ENCODE measurements at regions not wholly inside any gene's neighbourhood (a gene's known extent, or its start where the extent isn't known, plus 50 kb on each side); places are given as distances from the start of the nearest gene placed in this dataset.

GRCh38 chr22:47393191-47393590 lies 630.7 kb downstream of the TBC1D22A start:
- TF ChIP-seq CTCF (conservative IDR thresholded peaks at IDR 0.05; ENCODE audit: low read depth in 2 of 2) (no peak), POLR2AphosphoS5 (IDR thresholded peaks at IDR 0.05; ENCODE audit: low read depth) (no peak)

Data from GM23338 (cell line).